ENCODE measurements at regions not wholly inside any gene's neighbourhood (a gene's known extent, or its start where the extent isn't known, plus 50 kb on each side); places are given as distances from the start of the nearest gene placed in this dataset.

- ATAC-seq (no peak), DNase-seq (no peak)
- Histone ChIP-seq H3K4me3 (no peak overlapping the region), H3K36me3 (no peaks in the 10 kb centered on the region), H3K27ac (peak overlapping the region in 5 of 10 donors; percentile 3 to 52 (median 40)), H3K27me3 (no peaks in the 10 kb centered on the region), H3K4me1 (peaks cover 0 to 6% (median 0%) of the 10 kb centered on the region in 9 donors), H3K9me3 (peaks cover 0 to 21% (median 7%) of the 10 kb centered on the region in 11 donors)
- intact Hi-C loops (cut with DNase I) = no loop called here
- WGBS, 2 donors = 87 to 89% methylated on average over 4 of the region's 4 CpGs
- no peak for TF ChIP-seq CTCF (IDR thresholded peaks at IDR 0.05)
Measured at GRCh38 chr10:58459069-58459468, 53.6 kb upstream of the BICC1 start.

GRCh38 chr10:58460157-58460556 is 52.5 kb upstream of the BICC1 start:
- intact Hi-C loops (cut with DNase I) = no loop called here
- H3K4me3 ChIP-seq = no peak overlapping the region
- TF ChIP-seq CTCF (IDR thresholded peaks at IDR 0.05) = no peak
- peaks cover 0 to 3% (median 0%) of the 10 kb centered on the region in 9 donors for H3K4me1 ChIP-seq
- no peak for ATAC-seq
- no peak overlapping the region for H3K27ac ChIP-seq
- no peaks in the 10 kb centered on the region for H3K27me3 ChIP-seq
- 94 to 100% methylated on average over 1 of the region's 1 CpG for WGBS, 2 donors
- H3K9me3 ChIP-seq = peaks cover 0 to 21% (median 7%) of the 10 kb centered on the region in 11 donors
- H3K36me3 ChIP-seq = no peaks in the 10 kb centered on the region
- no peak for DNase-seq

GRCh38 chr10:58462863-58463507 is 49.7 kb upstream of the BICC1 start:
- no peaks in the 10 kb centered on the region for H3K27me3 ChIP-seq
- no peak for TF ChIP-seq CTCF (IDR thresholded peaks at IDR 0.05)
- ATAC-seq = no peak
- H3K4me1 ChIP-seq = peaks cover 0 to 3% (median 0%) of the 10 kb centered on the region in 9 donors
- intact Hi-C loops (cut with DNase I) = no loop called here
- H3K27ac ChIP-seq = no peak overlapping the region
- no peaks in the 10 kb centered on the region for H3K36me3 ChIP-seq
- DNase-seq = no peak
- 78 to 81% methylated on average over 3 of the region's 3 CpGs for WGBS, 2 donors
- H3K4me3 ChIP-seq = no peak overlapping the region
- H3K9me3 ChIP-seq = peaks cover 0 to 21% (median 7%) of the 10 kb centered on the region in 11 donors
